ENCODE measurements at regions not wholly inside any gene's neighbourhood (a gene's known extent, or its start where the extent isn't known, plus 50 kb on each side); places are given as distances from the start of the nearest gene placed in this dataset.
"Not testable (repeated sequence)": the region's sequence is repeated elsewhere in the genome, so short reads cannot be mapped to it uniquely, and the experiment has no call there.

- no peak for DNase-seq (ENCODE audit: low spot score)
- in situ Hi-C loops (cut with HindIII; ENCODE audit: low sequenced_read_pairs) = no loop called here
These were observed 290.7 kb upstream of the FOLH1 start for GRCh38 chr11:49499117-49499516.

- DNase-seq (ENCODE audit: low spot score) = no peak
- in situ Hi-C loops (cut with HindIII; ENCODE audit: low sequenced_read_pairs) = no loop called here
These were observed 296.8 kb upstream of the FOLH1 start for GRCh38 chr11:49505231-49505630.

GRCh38 chr11:49526240-49526829, 317.9 kb upstream of the FOLH1 start:
- DNase-seq (ENCODE audit: low spot score); in situ Hi-C loops (cut with HindIII; ENCODE audit: low sequenced_read_pairs): not testable (repeated sequence)

- in situ Hi-C loops (cut with HindIII; ENCODE audit: low sequenced_read_pairs) = no loop called here
- no peak for DNase-seq (ENCODE audit: low spot score)
These were observed 324.8 kb upstream of the FOLH1 start for GRCh38 chr11:49533204-49533603.

GRCh38 chr11:49538927-49539326, 330.5 kb upstream of the FOLH1 start:
- in situ Hi-C loops (cut with HindIII; ENCODE audit: low sequenced_read_pairs); DNase-seq (ENCODE audit: low spot score): not testable (repeated sequence)

- DNase-seq (ENCODE audit: low spot score); in situ Hi-C loops (cut with HindIII; ENCODE audit: low sequenced_read_pairs): not testable (repeated sequence)
These were observed 350.0 kb upstream of the FOLH1 start for GRCh38 chr11:49558261-49558847.

- DNase-seq (ENCODE audit: low spot score); in situ Hi-C loops (cut with HindIII; ENCODE audit: low sequenced_read_pairs): not testable (repeated sequence)
These were observed 352.2 kb upstream of the FOLH1 start for GRCh38 chr11:49560593-49560992.

GRCh38 chr11:49561240-49561880, 353.0 kb upstream of the FOLH1 start:
- in situ Hi-C loops (cut with HindIII; ENCODE audit: low sequenced_read_pairs); DNase-seq (ENCODE audit: low spot score): not testable (repeated sequence)

- DNase-seq (ENCODE audit: low spot score); in situ Hi-C loops (cut with HindIII; ENCODE audit: low sequenced_read_pairs): not testable (repeated sequence)
These were observed 353.9 kb upstream of the FOLH1 start for GRCh38 chr11:49562262-49562661.

- in situ Hi-C loops (cut with HindIII; ENCODE audit: low sequenced_read_pairs); DNase-seq (ENCODE audit: low spot score): not testable (repeated sequence)
These were observed 371.1 kb upstream of the FOLH1 start for GRCh38 chr11:49579492-49579891.

GRCh38 chr11:49585495-49585894, 366.7 kb upstream of the OR4C13 start:
- in situ Hi-C loops (cut with HindIII; ENCODE audit: low sequenced_read_pairs); DNase-seq (ENCODE audit: low spot score): not testable (repeated sequence)

GRCh38 chr11:49608892-49609291, 343.3 kb upstream of the OR4C13 start:
- in situ Hi-C loops (cut with HindIII; ENCODE audit: low sequenced_read_pairs) = not testable (repeated sequence)

GRCh38 chr11:49623872-49624271, 328.3 kb upstream of the OR4C13 start:
- in situ Hi-C loops (cut with HindIII; ENCODE audit: low sequenced_read_pairs); DNase-seq (ENCODE audit: low spot score): not testable (repeated sequence)

More at GRCh38 chr11:49608892-49609291, 343.3 kb upstream of the OR4C13 start:
- DNase-seq (ENCODE audit: low spot score) = not testable (repeated sequence)

GRCh38 chr11:49670705-49671104, 281.5 kb upstream of the OR4C13 start:
- in situ Hi-C loops (cut with HindIII; ENCODE audit: low sequenced_read_pairs) = not testable (repeated sequence)
- DNase-seq (ENCODE audit: low spot score) = peak; percentile 6

- in situ Hi-C loops (cut with HindIII; ENCODE audit: low sequenced_read_pairs); DNase-seq (ENCODE audit: low spot score): not testable (repeated sequence)
These were observed 250.1 kb upstream of the OR4C13 start for GRCh38 chr11:49702121-49702520.

GRCh38 chr11:49750447-49750846, 201.7 kb upstream of the OR4C13 start:
- DNase-seq (ENCODE audit: low spot score); in situ Hi-C loops (cut with HindIII; ENCODE audit: low sequenced_read_pairs): not testable (repeated sequence)

GRCh38 chr11:49750960-49751359, 201.2 kb upstream of the OR4C13 start:
- in situ Hi-C loops (cut with HindIII; ENCODE audit: low sequenced_read_pairs); DNase-seq (ENCODE audit: low spot score): not testable (repeated sequence)

GRCh38 chr11:49780791-49781190, 171.4 kb upstream of the OR4C13 start:
- DNase-seq (ENCODE audit: low spot score); in situ Hi-C loops (cut with HindIII; ENCODE audit: low sequenced_read_pairs): not testable (repeated sequence)

- DNase-seq (ENCODE audit: low spot score); in situ Hi-C loops (cut with HindIII; ENCODE audit: low sequenced_read_pairs): not testable (repeated sequence)
These were observed 170.2 kb upstream of the OR4C13 start for GRCh38 chr11:49782000-49782399.

GRCh38 chr11:49783841-49784240, 168.3 kb upstream of the OR4C13 start:
- in situ Hi-C loops (cut with HindIII; ENCODE audit: low sequenced_read_pairs); DNase-seq (ENCODE audit: low spot score): not testable (repeated sequence)
